GM12865 (cell line): ENCODE measurements at regions not wholly inside any gene's neighbourhood (a gene's known extent, or its start where the extent isn't known, plus 50 kb on each side); places are given as distances from the start of the nearest gene placed in this dataset.

Experiments
- DNase-seq: peaks from one replicate; pipeline ENCODE4 v3.0.0; 2010; ENCODE audit warnings: low read depth
- H3K4me3 ChIP-seq: 2 replicates; pipeline ENCODE4 v1.5.1; 2011; ENCODE audit warnings: mild to moderate bottlenecking, low read depth, low read length, control low read depth
- CTCF ChIP-seq: IDR thresholded peaks from 2 replicates; pipeline ENCODE4 v1.5.1; 2011; ENCODE audit warnings: low read length, control low read depth, low read depth, inconsistent platforms; ENCODE audit not compliant: insufficient read depth; ENCODE audit errors: missing control alignments

DNA sequence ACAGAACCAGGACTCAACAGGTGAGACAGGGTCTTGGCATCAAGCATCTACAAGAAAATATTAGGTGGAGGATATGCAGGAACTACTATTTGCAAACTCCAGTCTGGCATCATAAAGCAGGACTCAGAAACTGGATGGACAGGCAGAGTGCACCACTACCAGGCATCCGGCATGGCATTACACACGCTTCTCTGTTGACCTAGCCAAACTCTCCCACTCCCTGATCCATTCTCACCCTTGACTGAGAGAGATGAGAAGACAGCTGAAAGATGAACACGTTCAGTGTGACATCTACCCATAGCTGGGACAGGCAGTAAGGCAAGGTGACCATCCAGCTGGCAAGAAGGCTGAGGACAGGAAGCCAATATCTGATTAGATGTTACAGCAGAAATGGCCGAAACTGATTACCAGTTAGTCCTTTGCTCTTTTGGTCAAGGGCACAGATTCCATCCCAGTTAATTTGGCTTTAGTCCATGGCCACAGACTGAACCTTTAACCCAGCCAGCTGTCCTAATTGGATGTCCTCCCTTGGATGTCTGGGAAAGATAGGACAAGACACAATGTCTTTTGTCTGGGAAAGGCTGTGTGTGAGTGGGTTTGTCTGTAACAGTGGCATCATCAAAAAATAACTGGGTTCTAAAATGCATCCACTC, 71.6 kb downstream of the BBS10 start:
- no peak overlapping the region for H3K4me3 ChIP-seq
- no peak for TF ChIP-seq CTCF
- no peak for DNase-seq

DNA sequence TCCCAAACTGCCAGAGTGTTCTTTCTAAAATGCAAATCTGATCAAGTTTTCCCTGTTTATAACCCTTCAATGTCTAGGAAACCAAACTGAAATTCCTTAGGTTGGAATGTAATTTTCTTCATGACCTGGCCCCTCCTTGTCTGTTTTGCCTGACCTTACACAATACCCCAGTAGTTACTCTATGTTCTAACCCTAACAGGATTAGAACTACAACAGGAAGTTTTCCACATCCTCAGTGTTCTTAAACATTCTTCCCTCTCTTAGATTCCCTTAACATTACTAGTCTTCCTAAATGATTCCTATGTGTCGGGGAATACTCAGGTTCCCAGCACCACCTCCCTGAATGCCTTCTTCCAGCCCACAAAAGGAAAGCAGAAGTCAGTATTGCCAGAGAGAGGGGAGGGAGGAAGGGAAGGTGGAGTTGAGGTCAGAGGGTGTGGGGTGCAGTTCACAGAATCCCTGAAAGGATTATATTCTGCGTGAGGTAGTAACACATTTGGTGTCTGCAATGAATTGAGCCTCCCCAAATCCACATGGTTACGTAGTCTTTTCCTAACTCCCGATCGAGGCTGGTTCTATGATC, 72.6 kb downstream of the BBS10 start:
- no peak for TF ChIP-seq CTCF
- no peak overlapping the region for H3K4me3 ChIP-seq
- DNase-seq, result no peak

- no peak overlapping the region for H3K4me3 ChIP-seq
- DNase-seq, result no peak
- no peak for TF ChIP-seq CTCF
These were observed 73.7 kb downstream of the BBS10 start for GRCh38 chr12:76274420-76275083.

- DNase-seq, result no peak
- no peak for TF ChIP-seq CTCF
- H3K4me3 ChIP-seq, result no peak overlapping the region
These were observed 75.9 kb downstream of the BBS10 start for GRCh38 chr12:76272287-76272686.

GRCh38 chr12:76270657-76271358, 77.4 kb downstream of the BBS10 start:
- no peak for TF ChIP-seq CTCF
- H3K4me3 ChIP-seq, result no peak overlapping the region
- DNase-seq, result no peak

- H3K4me3 ChIP-seq, result no peak overlapping the region
- DNase-seq, result no peak
- TF ChIP-seq CTCF, result no peak
These were observed 79.9 kb downstream of the BBS10 start for GRCh38 chr12:76268267-76268666.
